ENCODE measurements at regions not wholly inside any gene's neighbourhood (a gene's known extent, or its start where the extent isn't known, plus 50 kb on each side); places are given as distances from the start of the nearest gene placed in this dataset.

GRCh38 chr7:25789701-25790640 is 362.0 kb upstream of the NFE2L3 start:
- Histone ChIP-seq H3K27me3 (no peaks in the 10 kb centered on the region), H3K9me3 (no peaks in the 10 kb centered on the region), H3K4me3 (no peak overlapping the region), H3K27ac (no peak overlapping the region), H3K36me3 (no peaks in the 10 kb centered on the region), H3K4me1 (ENCODE audit: insufficient read depth) (peaks cover 6% of the 10 kb centered on the region)
- intact Hi-C loops (cut with DNase I) = loop anchor here in 1 of 4 donors (10.0 kb wide), 1 partner anchor 55 kb away; no protein-coding TSS in a partner anchor
- WGBS, 3 donors = 85 to 87% (median 86%) methylated on average over 13 of the region's 13 CpGs
- TF ChIP-seq CTCF (IDR thresholded peaks at IDR 0.05) (no peak), EP300 (IDR thresholded peaks at IDR 0.05) (no peak), POLR2A (IDR thresholded peaks at IDR 0.05) (no peak)
- DNase-seq = no peak

- intact Hi-C loops (cut with DNase I) = no loop called here
- H3K27me3 ChIP-seq = no peaks in the 10 kb centered on the region
- 54 to 64% (median 59%) methylated on average over 4 of the region's 4 CpGs for WGBS, 3 donors
- H3K27ac ChIP-seq = no peak overlapping the region
- peaks cover 9% of the 10 kb centered on the region for H3K4me1 ChIP-seq (ENCODE audit: insufficient read depth)
- DNase-seq = no peak
- no peak for TF ChIP-seq POLR2A (IDR thresholded peaks at IDR 0.05)
- TF ChIP-seq EP300 (IDR thresholded peaks at IDR 0.05) = no peak
- H3K9me3 ChIP-seq = no peaks in the 10 kb centered on the region
- no peaks in the 10 kb centered on the region for H3K36me3 ChIP-seq
- no peak overlapping the region for H3K4me3 ChIP-seq
Measured at GRCh38 chr7:25790963-25791362, 361.0 kb upstream of the NFE2L3 start.

- no peak for TF ChIP-seq EP300 (IDR thresholded peaks at IDR 0.05)
- no peak for TF ChIP-seq CTCF (IDR thresholded peaks at IDR 0.05)
- no peak for TF ChIP-seq POLR2A (IDR thresholded peaks at IDR 0.05)
- no peaks in the 10 kb centered on the region for H3K36me3 ChIP-seq
- intact Hi-C loops (cut with DNase I) = no loop called here
- no peak overlapping the region for H3K4me3 ChIP-seq
- peaks cover 7% of the 10 kb centered on the region for H3K4me1 ChIP-seq (ENCODE audit: insufficient read depth)
- H3K9me3 ChIP-seq = no peaks in the 10 kb centered on the region
- no peak for DNase-seq
- no peaks in the 10 kb centered on the region for H3K27me3 ChIP-seq
- no peak overlapping the region for H3K27ac ChIP-seq
- WGBS, 3 donors = 92 to 95% (median 92%) methylated on average over 8 of the region's 8 CpGs
Measured at GRCh38 chr7:25792586-25792985, 359.4 kb upstream of the NFE2L3 start.

GRCh38 chr7:25795824-25796235 is 356.2 kb upstream of the NFE2L3 start:
- WGBS, 3 donors = 21 to 39% (median 35%) methylated on average over 2 of the region's 2 CpGs
- Histone ChIP-seq H3K4me1 (ENCODE audit: insufficient read depth) (peaks cover 6% of the 10 kb centered on the region), H3K27me3 (no peaks in the 10 kb centered on the region), H3K36me3 (no peaks in the 10 kb centered on the region), H3K9me3 (no peaks in the 10 kb centered on the region), H3K4me3 (no peak overlapping the region), H3K27ac (no peak overlapping the region)
- peak in 3 of 5 donors; percentile 15 to 20 (median 19) for DNase-seq
- intact Hi-C loops (cut with DNase I) = no loop called here
- TF ChIP-seq EP300 (IDR thresholded peaks at IDR 0.05) (no peak), CTCF (IDR thresholded peaks at IDR 0.05) (no peak), POLR2A (IDR thresholded peaks at IDR 0.05) (no peak)

DNA sequence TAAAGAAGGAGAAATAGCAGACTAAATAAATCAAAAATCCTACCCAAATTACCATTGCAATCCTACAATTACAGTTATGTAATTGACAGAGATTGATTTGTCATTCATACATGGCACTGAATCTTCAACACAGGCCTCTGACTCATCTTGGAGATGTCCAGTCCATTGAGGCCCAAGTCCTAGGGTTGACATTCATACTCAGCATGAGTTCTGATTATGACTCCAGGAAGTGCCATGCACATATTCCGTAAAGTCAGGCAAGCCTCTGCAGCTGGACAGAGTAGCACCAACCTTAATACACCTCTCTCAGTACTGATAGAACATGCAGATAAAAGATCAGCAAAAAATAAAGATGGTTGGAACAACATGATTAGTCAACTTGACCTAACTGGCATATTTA is 353.7 kb upstream of the NFE2L3 start:
- no peaks in the 10 kb centered on the region for H3K27me3 ChIP-seq
- H3K27ac ChIP-seq = no peak overlapping the region
- intact Hi-C loops (cut with DNase I) = no loop called here
- TF ChIP-seq POLR2A (IDR thresholded peaks at IDR 0.05) (no peak), CTCF (IDR thresholded peaks at IDR 0.05) (no peak), EP300 (IDR thresholded peaks at IDR 0.05) (no peak)
- no peak overlapping the region for H3K4me3 ChIP-seq
- H3K36me3 ChIP-seq = no peaks in the 10 kb centered on the region
- WGBS, 3 donors = 90 to 98% (median 95%) methylated on average over 1 of the region's 1 CpG
- no peaks in the 10 kb centered on the region for H3K9me3 ChIP-seq
- no peak for DNase-seq
- peaks cover 6% of the 10 kb centered on the region for H3K4me1 ChIP-seq (ENCODE audit: insufficient read depth)
